GM19468 (cell line): ENCODE measurements at regions not wholly inside any gene's neighbourhood (a gene's known extent, or its start where the extent isn't known, plus 50 kb on each side); places are given as distances from the start of the nearest gene placed in this dataset.

Source experiments
- ATAC-seq: cut with Tn5 transposase; IDR thresholded peaks from one replicate; pipeline ENCODE4 v1.9.1; 2021; ENCODE audit warnings: mild to moderate bottlenecking, moderate library complexity, moderate number of reproducible peaks; ENCODE audit not compliant: unreplicated experiment; ENCODE audit errors: extremely low read depth

GRCh38 chr12:107435072-107435471 is 250.5 kb upstream of the PWP1 start:
- no peak for ATAC-seq

- ATAC-seq = no peak
Observed at GRCh38 chr12:107435520-107435919, 250.1 kb upstream of the PWP1 start.

DNA sequence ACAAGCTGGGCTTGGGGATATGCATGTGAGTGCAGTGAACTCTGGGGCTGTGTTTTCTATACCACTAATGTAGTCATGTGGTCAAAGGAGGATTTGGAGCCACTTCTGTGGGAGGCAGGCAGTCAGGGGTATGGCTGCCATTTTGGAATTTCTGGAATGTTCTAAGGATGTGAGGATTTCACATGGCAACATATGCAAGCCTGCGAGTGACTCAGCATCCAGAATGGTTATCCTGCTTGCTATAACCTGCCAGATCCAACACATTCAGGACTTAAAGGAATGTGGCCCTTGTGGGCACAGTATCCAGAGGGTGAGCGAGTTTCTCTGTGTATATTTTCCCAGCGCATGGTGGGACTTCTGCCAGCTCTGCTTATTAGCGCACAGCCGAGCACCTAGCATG is 249.2 kb upstream of the PWP1 start:
- no peak for ATAC-seq

DNA sequence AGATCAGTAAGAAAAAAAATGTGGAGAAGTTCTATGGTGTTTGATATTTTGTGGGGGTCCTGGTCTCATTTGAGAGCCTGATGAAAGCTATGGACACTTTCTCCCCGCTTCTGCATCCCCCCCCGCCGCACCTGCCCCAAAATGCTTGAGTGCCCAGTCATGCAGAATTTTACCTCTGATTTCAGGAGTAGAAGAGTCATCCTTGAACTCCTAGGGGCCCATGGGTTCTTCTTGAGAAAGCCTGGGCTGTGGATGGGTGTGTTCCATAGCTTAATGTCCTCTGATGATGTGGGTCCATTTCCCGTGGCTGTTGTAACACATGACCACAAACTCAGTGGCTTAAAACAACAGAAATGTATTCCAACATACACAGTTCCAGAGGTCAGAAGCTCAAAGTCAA is 248.8 kb upstream of the PWP1 start:
- no peak for ATAC-seq

GRCh38 chr12:107437954-107438353 is 247.6 kb upstream of the PWP1 start:
- ATAC-seq = no peak

DNA sequence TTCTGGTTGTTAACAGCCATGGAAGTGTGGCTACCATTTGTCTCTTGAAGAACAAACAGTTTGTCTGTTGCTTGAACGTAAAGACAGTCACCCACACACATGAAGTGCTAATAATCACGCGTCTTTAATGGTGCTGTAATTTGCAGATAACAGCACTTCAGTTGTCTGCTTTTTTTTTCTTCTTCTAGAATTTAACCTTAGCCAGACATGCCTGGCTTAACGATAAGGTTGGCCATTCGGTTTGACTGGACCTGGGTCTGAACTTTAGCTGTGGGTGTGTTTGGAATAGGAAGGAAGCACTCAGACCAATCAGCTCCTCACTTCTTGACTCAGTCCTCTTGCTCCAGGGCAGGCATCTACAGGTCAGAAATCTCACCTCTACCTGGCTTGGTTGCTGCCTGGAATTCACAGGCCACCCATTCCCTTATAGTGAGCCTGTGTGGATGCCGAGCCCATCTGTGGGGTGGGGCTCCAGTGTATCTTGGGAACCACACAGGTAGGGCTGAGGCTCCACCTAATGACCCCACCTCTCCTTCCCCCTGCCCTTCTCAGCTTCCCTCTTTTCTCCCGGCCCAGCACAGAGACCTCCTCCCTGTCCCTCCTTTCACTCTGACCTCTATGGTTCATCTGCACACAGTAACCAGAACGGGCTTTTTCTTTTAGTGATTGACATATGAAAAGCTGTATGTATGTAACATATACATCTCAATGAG is 246.4 kb upstream of the PWP1 start:
- no peak for ATAC-seq

DNA sequence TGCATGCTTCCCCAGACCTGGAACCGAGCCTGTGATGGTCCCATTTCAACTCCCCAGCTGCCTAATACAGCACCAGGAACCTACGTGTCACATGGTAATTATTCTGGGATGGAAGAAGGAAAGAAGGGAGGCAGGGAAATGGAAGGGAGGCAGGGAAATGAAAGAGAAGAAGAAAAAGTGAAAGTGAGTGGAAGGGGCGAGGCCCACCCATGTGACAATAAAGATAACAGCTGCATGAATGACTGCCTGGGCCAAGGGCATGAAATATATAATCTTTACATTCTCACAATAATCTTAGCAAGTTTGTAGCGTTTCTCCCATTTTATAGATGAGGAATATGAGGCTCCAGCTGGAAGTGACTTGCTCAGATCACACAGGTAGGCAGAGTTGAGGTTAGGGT is 245.0 kb upstream of the PWP1 start:
- ATAC-seq = no peak

DNA sequence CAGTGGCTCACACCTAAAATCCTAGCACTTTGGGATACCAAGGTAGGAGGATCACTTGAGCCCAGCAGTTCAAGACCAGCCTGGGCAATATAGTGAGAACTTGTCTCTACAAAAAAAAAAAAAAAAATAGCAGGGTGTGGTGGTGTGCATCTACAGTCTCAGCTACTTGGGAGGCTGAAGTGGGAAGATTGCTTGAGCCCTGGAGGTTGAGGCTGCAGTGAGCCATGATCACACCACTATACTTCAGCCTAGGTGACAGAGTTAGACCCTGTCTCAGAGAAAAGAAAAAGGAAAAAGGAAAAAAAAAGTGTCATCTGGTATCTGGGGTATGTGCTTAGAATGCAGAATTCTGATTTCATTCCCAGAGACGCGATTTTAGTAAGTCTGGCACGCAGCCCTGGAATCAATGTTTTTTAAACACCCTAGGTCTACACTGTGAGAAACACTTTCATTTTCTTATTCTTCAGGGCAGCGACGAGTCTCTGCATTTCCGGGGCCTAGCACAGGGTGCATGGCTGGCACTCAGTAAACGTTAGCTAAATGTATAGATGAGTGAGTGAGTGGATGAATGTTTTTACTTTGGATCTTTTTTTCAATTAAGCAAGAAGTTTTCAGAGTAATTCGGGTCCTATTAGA is 243.8 kb upstream of the PWP1 start:
- ATAC-seq = no peak

DNA sequence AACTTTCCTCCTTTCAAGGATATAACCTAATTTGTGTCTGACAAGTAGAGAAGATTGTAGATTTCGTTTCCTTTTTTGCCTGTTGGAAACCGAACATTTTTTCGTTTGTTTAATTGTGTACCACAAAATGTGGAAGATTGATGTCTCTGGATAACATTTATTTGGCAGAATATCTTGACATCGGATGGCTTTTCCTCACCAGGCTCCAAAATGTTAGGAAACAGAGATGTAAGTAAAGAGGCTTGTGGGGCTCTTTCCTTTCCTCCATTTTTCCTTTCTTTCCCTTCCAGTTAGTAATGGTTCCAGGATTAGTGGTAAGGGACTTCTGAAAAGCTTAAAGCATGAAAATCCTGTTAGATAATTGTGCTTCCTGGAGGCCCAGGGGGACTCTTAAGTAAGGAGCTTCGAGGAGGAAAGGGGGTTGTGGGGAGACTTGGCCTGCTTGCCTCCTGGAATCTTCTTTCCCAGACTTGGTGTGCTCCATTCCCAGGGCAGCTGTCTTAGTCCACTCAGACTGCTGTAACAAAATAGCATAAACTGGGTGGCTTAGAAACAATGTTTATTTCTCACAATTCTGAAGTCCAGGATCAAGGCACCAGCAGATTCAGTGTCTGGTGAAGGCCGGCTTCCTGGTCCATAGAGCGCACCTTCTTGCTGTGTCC is 243.1 kb upstream of the PWP1 start:
- no peak for ATAC-seq

DNA sequence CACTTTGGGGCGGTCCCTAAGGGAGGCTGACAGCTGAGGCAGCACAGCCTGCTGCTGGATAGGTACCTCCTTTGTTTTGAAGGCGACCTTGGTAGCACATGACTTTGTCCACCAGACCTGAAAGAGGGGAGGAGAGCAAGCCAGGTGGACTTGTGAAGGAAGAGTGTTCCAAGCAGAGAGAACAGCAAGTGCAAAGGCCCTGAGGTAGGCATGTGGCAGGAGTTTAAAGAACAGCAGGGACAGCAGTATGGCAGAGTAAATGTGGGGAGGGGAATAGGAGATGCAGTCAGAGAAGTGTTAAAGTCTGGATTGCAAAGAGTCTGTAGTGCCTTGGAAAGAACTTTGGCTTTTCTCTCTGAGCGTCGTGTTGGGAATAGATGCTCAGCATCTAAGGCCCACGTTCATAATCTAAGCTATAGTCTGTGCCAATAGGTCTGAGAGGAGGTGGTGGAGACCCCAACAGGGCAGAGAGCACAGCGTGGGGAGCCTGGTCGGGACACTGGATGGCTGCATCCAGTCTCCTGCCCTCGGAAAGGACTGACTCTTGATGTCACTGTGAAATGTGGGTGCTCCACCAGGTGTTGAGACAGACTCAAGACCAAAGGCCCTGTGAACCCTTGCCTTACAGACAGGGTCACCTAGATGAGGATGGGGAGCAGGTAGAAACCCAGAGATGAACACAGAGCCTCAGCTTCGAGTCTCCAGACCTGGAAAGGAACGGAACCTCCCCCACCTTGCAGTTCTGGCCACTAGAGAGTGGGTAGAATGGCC is 242.1 kb upstream of the PWP1 start:
- no peak for ATAC-seq

- no peak for ATAC-seq
Observed at GRCh38 chr12:107444771-107445170, 240.8 kb upstream of the PWP1 start.

DNA sequence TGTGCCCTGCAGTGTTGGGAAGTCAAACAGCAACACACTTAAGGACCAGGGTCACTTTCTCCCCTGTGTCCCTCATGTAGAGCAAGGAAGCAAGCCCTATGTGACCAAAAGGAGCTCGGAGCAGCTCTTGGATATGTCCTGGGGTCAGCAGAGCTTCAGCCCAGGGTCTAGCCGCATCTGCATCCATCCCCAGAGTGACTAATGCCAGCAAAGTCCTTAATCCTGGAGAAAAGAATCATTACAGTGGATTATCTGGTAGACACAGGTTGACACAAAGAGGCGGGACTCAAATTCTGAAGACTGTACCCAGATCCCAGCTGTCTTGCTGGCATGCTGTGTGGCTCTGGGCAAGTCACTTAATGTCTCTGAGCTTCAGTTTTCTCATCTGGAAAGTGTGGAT is 239.1 kb upstream of the PWP1 start:
- no peak for ATAC-seq

DNA sequence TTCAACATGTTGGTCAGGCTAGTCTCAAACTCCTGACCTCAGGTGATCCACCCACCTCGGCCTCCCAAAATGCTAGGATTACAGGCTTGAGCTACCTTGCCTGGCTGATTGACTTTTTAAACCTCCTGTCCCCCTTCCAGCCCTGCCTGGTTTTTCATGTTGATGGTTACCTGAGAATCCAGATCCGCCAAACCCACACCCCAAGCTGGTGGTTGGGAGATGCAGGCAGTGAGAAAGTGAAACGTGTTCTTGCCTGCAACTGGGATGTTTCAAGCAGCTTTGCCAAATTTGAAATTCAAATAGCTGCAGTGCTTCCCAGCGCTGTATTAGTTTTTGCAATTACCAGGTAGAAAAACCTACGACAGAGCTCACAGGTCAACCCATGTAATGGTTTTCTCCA is 238.3 kb upstream of the PWP1 start:
- ATAC-seq = no peak

DNA sequence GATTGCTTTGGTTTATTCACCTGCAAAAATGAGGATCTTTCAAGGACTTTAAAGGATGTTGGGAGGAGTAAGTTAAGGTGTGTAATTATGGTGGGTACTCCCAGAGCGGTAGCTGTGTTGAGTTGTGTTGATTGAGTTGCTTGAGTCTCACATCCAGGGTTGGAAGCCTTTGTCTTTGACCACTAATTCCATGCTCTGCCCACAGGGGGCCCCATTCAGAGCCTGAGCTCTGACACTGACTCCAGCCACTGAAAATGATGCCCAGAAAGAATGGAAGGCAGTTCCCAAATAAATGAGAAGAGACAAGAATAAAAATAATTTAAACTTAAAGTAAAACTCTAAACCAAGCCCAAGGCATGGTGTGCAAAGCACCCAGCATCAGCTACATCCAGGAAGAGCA is 237.4 kb upstream of the PWP1 start:
- no peak for ATAC-seq

DNA sequence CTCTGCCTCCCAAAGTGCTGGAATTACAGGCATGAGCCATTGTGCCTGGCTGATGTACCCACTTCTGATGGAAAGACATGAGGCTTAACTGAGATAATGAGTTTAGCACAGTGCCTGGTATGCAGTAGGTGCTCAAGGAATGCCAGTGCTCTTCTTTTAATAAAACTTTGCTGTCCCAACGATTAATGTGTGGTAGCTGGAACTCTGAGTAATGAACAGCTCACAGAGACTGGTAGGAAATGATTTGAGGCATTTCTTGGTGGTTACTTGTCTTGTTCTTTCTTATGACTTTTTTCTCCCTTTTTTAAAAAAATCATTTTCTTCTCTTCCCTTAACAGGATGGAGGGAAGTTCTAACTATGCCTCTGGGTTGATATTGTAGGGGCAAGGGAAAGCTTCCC is 235.7 kb upstream of the PWP1 start:
- ATAC-seq = no peak

- no peak for ATAC-seq
Observed at GRCh38 chr12:107450541-107450940, 235.1 kb upstream of the PWP1 start.

- ATAC-seq = no peak
Observed at GRCh38 chr12:107451246-107451645, 234.4 kb upstream of the PWP1 start.

GRCh38 chr12:107454109-107454830 is 231.3 kb upstream of the PWP1 start:
- ATAC-seq = no peak

- ATAC-seq = no peak
Observed at GRCh38 chr12:107457362-107457935, 228.2 kb upstream of the PWP1 start.

- ATAC-seq = no peak
Observed at GRCh38 chr12:107458163-107458562, 227.4 kb upstream of the PWP1 start.
